Hematopoietic multipotent progenitor cell treated with erythropoietin and hydrocortisone succinate and interleukin-3 and kit ligand, for 15 days (in vitro differentiated cells): ENCODE measurements at regions not wholly inside any gene's neighbourhood (a gene's known extent, or its start where the extent isn't known, plus 50 kb on each side); places are given as distances from the start of the nearest gene placed in this dataset.
"Not testable (repeated sequence)": the region's sequence is repeated elsewhere in the genome, so short reads cannot be mapped to it uniquely, and the experiment has no call there.

Experiments used
- DNase-seq: peaks from one replicate; pipeline ENCODE4 v3.0.0-alpha.2; 2015; ENCODE audit warnings: low spot score

DNA sequence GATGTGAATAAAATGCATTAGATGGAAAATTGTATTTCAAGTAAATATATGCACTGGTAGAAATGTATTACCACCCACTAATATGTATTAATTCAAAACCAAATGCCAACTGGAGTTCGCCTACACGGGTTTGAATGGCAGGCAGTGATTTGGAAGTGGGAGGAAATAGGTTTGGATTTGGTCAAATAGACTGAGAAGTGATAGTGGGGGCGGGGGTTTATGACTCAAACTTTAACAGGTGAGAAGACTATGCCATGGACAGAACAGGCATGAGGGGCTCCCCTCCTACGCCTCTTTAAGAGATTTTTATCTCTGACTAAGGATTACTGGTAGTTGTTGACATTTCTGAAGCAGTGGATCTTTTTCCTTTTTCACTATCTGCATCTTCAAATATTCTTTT is 677.8 kb downstream of the NTRK3 start:
- no peak for DNase-seq

DNA sequence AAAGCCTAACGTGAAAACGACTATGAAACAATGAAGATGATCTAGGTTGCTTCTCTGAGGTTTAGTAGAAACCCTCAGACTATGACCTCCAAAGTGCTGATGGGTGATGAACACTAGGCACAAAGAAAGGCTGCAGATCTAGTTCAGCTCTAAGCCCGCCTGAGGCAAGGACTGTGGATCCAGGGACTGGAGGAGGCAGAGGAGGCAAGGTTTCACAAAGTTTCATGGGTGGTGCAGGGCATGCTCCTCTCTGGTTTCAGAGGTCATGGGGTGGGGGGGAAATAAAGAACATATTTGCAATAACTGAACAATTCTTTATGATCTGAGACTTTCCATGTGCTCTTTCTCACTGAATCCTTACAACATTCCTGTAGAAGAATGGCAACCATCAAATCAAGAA is 679.2 kb downstream of the NTRK3 start:
- no peak for DNase-seq

DNA sequence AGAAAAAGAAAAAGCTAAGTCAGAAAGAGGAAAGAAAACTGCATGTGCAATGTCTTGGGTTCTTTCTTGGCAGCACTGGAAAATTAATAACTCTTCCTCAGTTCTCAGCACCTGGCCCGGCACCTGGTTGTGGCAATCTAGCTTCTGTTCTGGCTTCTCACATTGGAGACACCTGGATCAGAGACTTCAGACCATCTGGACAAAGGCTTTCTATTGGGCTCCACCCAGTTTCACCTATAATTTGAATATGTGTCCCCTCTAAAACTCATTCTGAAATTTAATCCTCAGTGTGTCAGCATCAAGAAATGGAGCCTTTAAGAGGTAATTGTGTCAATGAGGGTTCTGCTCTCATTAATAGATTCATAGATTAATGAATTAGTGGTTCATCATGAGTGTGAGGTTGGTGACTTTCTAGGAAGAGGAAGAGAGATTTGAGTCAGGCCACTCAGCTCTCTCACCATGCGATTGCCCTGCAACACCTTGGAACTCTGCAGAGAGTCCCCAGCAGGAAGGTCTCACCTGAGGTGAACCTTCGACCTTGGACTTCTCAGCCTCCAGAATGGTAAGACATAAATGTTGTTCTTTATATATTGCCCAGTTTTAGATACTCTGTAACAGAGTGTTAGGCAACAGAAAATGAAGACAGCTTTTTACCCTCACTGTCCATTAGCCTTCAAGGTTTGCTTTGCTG is 679.9 kb downstream of the NTRK3 start:
- DNase-seq = no peak

DNA sequence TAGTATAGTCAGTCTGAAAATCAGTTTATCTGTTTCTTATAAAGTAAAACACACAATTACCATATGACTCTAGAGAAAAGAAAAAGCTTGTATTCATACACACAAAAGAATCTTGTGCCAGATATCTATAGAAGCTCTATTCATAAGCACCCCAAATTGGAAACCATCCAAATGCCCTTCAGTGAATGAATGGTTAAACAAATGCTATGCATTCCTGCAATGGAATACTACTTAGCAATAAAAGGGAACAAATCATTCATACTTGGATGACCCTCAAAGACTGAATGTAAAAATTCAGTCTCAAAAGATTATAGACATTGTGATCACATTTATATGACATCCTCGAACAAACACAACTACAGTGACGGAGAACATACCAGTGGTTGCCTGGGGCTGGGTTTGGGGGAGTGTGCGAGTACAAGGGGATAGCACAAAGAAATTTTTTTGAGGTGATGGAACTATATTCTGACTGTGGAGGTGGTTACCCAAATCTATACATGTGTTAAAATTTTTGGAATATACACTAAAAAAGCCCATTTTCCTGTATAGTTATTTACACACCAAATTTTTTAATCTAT is 680.6 kb downstream of the NTRK3 start:
- DNase-seq = no peak

DNA sequence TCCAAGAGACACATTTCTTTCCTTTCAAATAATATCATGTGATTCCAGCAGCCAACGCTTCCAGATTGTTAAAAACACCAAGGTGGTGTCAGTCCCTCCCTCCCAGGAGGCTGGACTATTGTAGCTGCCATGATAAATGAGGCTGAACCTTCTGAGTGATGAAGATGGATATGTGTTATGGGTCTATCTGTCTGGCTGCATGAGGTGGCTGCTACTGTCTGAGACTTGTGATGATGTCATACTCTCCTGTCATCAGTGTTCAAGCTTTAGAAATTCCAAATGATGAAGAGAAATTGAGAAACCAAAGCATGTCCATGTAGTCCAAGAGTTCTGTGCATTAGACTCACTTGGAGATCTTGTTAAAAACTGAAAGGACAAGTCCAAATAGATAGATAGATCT is 683.0 kb downstream of the NTRK3 start:
- no peak for DNase-seq

DNA sequence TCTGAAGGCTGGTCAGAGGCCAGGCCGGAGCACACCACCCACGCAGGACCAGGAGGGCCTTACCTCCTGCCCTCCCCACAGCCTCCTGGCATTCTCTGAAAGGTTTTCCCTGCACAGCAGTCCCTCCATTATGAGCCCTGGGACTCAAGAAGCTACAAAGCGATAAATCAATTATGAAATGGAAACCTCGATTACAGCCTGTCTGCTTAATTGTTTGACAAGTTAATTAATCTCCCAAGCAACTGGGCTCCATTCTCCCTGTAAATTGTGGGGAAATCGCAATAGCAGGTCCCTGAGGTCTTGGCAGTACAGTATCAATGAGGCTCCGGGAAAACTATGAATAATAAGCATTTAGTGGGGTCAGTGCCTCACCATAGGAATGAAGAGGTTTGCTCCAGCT is 683.5 kb downstream of the NTRK3 start:
- no peak for DNase-seq

DNA sequence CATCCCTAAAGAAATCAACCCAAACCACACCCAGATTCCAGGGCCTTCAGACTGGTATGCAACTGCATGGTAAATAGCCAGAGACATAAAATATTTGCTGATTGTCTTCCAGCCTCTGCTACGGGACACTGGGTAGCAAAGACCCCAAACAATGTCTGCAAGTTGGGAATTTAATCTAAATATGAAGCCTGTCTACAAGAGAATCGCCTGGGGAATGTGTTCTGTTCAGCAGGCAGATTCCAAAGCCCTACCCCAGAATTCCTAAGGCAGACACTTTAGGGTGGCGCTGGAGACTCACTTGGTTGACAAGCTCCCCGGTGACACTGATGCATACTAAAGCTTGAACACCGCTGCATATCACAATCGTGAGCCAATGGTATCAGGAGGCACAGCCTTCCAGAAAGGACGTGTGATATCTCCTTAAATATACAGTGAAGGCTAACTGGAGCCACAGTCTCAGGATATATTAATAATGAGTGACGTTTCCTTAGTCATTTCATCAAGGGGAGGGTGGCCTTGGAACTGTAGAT is 684.1 kb downstream of the NTRK3 start:
- DNase-seq = no peak

DNA sequence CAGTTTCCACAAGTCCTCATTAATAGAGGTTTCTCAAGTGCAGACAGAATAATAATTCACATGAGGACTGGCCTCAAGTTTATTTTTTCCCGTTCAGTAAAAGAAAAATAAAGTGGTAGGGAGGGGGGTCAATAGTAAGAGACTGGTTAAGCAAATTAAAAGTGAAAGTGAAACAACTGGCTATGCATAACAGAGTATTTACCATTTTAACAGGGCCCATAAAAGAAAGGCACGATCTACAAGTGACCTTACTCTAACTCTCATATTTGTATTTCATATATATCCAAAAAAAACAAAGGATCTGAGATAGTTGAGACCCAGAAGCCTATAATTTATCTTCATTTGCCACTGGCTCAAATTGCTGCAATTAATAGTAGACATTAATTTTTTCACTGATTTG is 686.3 kb downstream of the NTRK3 start:
- no peak for DNase-seq

DNA sequence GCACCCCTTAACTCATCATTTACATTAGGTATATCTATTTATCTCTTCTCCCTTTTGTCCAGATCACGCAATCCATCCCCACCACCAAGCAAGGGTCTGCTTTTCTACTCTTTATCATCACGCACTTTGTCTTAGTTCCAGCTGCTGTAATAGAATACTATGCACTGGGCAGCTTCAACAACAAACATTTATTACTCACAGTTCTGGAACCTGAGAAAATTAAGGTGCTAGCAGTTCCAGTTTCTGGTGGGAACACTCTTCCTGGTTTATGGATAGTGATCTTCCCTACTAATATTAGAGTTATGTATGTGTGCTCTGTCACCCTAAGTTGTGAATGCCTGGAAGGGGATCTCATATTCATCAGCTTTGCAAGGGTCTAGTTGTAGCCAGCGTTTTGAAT is 687.0 kb downstream of the NTRK3 start:
- no peak for DNase-seq

DNA sequence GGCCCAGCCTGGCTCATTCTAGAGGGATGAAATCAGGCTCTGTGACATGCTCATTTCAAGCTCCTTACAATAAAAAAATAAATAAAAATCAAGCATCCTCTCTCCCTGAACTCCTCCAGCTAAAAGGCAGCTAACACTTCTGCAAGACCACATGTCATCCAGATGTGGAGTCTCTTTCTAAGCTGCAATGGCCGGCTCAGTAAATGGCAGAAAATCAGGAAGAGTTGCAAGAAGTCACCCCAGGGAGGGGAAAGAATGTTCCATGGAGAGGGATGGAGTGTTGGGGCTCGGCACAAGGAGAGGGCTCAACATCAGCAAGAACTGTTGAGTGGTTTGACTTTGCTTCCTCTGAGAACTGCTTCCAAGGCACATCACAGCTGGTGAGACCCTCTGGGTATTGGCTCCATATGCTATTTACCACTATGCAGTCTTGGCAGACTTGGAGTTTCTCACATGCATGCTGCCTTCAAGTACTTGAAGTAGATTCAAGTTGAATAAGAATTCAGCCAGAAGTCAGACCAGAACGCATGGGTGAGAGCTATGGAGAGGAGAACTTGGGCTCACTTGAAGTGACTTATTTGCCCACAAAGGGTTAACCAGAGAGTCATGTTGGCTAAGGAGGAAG is 689.0 kb downstream of the NTRK3 start:
- no peak for DNase-seq

DNA sequence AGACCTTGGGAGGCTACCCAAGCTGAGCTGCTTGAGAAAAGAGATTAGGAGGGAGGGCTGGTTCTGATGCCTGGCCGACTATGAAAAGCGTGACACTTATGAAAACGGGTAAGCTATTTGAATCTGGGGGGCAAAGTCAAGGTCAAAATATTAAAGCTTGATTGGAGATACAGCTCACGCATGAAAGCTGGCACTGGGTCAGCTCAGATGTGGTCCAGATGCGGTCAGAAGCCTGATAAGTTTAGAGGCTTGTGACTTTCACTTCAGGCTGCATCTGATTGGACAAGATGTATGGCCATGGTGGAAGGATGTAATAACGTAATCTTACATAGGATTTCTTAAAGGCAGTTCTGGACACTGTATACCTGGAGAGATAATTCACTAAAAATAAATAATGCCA is 690.3 kb downstream of the NTRK3 start:
- no peak for DNase-seq

DNA sequence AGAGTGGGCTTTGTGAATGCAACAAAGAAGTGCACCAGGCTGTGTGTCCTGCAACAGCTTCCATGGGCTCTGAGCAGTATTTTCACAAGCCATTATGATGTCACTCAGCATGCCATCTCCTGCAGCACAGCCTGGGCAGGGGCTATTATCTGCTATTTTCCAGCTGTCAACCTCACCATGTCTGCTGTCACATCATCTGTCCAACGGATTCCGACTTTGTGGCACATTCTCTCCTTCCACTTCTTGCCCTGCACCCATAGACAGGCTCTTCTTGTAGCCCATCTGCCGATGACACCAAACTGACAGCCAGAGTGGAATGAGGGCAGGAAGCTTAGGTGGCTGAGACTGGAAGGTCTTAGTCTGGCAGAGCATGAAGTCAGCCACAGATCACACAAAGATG is 691.9 kb downstream of the NTRK3 start:
- no peak for DNase-seq

DNA sequence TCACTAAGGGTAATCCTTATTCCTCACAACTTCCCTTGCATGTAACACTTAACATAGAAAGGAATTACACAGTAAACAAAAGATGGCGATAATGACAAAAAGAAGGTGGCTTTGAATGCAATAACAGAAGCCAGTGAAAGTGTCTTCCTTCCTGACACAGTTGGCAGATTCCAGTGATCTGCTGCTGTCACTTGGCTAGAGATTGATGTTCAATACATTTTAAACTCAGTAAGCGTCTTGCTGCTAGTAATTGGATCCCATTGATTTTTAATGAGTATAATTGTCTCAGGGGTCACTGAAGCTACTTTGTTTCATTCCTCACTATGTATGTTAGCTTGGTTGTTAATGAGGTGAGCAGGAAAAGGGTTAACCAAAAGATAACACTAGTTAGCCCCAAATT is 692.7 kb downstream of the NTRK3 start:
- DNase-seq = no peak

DNA sequence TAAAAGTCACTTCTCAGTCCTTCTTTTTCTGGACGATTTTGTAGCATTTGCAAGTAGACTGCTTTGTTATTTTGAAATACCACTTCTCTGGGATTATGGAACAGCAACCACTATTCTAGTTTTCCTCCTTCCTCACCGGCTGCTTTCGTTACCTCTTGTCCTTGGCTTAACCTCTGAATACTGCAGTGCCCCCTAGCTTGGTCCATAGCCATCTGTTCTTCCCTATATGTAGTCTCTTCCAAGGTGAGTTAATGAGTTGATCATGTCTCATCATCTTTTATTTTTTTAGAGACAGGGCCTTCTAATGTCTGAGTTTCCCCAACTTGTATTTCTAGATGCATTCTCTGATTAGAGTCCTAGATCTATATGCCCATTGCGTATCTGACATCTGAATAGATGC is 694.3 kb downstream of the NTRK3 start:
- no peak for DNase-seq

DNA sequence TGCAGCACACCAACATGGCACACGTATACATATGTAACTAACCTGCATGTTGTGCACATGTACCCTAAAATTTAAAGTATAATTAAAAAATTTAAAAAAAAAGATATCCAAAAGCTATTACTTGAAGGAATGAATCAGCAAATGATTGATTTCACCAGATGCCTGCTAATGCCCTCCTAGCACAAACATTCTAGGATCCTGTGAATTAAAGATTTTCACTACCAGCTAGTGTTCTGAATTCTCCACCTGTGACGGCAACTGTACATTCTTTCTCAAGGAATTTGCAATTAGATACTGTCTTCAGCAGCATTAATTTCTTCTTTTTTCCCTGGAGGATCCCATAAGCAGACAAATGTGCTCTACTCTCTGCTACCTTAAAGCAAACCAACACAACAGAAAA is 694.9 kb downstream of the NTRK3 start:
- DNase-seq = no peak

DNA sequence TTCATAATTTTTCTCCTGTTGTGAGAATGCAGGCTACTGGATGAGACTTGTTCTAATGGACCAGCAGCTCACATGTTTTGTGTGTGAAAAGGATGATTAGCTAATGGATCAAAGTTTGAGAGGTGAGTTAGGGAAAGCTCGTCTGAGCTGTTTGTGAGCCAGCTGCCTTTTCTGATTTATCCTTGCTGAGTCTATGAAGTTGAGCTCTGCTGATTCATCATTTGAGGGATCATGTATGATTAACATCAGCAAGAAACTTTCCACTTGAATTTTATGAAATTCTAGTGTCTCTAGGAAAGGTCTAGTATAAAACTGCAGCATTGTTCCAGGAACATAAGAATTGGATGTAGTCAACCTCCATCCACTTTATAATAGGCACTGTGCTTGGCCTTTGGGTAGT is 698.7 kb downstream of the NTRK3 start:
- no peak for DNase-seq

DNA sequence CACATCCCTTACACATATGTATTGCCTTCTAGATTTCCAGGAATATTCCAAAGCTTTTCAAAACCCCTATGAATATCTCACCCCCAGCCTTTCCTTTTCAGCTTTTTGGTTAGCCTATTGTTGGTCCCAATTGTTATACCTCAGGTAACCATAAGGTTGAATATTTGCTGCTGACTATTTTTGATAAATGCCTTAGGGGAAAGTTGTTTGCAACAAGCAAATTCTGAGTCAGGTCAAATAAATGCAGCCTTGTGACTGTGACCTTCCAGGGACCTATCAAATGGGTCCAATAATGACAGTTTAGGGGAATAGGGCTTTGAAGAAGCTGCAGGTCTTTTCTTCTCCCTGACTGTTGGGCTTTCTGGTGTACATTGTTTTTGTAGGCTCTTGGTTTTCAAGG is 699.7 kb downstream of the NTRK3 start:
- DNase-seq = no peak

DNA sequence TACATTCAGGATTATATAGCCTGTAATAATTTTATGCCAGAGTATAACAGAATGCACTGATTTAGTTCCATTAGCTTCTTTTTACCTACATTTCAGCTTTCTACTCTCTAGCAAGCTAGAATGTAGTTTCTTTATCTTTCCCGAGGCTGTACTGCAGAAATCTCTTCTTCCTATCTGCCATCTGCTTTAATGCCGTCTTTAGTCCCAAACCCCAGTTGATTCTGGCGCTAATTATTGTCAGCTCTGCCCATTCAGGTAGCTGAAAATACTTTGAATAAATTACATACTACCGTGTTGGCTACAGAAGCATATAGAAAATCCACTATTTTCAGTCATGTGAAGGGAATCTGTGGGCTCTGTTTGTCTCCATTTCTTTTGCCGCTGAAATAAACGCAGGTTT is 706.7 kb downstream of the NTRK3 start:
- no peak for DNase-seq

DNA sequence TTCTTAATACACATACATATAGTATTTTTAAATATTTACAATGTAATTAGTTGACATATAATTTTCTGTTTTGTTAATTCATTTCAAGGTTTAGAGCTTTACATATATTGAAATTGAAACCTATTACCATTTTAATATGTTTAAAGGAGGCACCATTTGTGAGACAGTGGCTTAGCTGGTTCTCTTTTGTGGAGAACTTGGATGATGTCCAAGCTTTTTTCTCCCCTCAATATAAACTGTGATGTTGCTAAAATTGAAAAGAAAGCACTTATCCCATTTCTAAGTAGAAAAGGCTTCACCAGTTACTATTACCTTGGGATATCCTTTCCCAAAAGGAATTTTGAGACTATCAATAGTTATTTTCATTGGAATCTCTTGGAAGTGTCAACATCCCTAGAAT is 707.2 kb downstream of the NTRK3 start:
- DNase-seq = no peak

DNA sequence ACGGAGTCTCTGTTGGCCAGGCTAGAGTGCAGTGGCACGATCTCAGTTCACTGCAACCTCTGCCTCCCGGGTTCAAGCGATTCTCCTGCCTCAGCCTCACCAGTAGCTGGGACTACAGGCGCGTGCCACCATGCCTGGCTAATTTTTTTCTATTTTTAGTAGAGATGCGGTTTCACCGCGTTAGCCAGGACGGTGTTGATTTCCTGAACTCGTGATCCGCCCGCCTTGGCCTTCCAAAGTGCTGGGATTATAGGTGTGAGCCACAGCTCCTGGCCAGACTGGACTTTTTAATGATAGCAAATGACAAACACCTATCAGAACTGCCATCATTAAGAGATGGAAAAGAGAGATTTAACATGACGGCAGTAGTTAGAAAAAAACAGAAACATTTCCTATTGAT is 707.9 kb downstream of the NTRK3 start:
- not testable (repeated sequence) for DNase-seq

DNA sequence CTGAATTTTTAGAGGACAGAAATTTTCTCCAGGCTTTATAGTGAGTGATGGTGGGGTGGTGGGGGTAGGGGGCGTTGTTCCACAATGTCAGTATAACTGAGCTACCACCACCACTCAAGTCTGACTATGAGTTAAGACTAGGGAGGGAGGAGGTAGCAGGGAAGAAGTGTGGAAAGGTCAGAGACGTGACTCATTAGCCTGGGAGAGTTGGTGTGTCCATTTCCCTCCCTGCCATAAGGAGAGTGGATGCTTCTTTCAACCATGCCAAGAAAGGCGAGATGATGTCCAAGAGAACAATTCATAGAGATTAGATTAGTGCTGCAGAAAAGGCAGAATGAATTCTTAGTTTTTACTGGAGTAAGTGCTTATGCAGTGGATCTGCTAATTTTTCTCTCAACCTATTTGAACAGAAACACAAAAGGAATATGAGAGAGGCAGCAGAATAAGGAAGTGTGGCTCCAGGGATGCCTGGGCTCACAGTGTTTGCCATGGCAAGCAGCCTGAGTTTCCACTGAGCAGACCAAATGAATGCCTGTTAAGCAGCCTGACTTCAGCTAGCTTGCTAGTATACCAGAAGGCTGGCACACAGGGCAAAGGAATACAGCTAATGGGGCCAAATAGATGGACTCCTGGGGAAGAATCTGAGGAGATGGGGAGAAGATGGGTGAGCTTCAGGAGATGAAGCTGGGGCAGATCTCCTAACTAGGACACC is 708.9 kb downstream of the NTRK3 start:
- DNase-seq = no peak

DNA sequence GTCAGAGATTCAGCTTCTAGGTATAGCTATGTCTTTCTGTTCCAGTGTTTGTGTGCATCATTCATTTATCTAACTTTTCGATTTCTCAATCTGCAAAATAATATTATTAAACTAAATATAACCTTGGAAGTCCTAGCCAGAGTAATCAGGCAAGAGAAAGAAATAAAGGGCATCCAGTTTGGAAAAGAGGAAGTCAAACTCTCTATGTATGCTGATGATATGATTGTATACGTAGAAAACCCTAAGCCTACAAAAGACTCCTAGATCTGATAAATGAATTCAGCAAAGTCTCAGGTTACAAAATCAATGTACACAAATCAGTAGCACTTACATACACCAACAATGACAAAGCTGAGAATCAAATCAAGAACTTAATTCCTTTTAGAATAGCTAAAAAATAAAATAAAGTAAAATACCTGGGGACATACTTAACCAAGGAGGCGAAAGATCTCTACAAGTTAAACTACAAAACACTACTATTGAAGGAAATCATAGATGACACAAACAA is 718.2 kb downstream of the NTRK3 start:
- DNase-seq = no peak

DNA sequence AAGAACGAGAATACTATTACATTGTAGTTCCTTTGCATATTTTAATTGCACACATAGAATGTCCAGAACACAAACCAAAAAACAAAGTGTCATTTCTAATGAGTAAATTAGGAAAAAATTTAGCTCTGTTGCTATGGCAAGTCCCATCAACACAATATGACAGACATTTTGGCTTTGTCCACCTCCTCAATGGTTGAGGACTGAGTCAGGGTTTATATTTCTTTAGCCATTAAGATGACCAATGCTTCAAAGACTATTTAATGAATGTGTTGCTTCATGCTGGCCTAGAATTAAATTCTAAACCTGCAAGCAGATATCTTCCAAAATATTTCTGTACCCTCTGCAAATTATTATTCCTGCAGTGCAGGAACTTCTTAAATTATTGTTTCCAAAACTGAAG is 719.2 kb downstream of the NTRK3 start:
- no peak for DNase-seq
